B cell (primary cell): ENCODE measurements at regions not wholly inside any gene's neighbourhood (a gene's known extent, or its start where the extent isn't known, plus 50 kb on each side); places are given as distances from the start of the nearest gene placed in this dataset.

Source experiments
- CTCF ChIP-seq: fragments of 200-600 bp; IDR thresholded peaks from one replicate; pipeline ENCODE4 v1.8.0; 2022; ENCODE audit warnings: antibody characterized with exemption, mild to moderate bottlenecking
- EZH2 ChIP-seq: IDR thresholded peaks from 2 replicates; pipeline ENCODE4 v1.6.1; 2012; ENCODE audit warnings: borderline replicate concordance, low read depth, mild to moderate bottlenecking, moderate library complexity, low read length; ENCODE audit not compliant: insufficient read depth, poor library complexity, severe bottlenecking

- no peak for TF ChIP-seq CTCF
- no peak for TF ChIP-seq EZH2
Measured at GRCh38 chr10:74771054-74771453, 55.3 kb upstream of the KAT6B start.
